ENCODE measurements at regions not wholly inside any gene's neighbourhood (a gene's known extent, or its start where the extent isn't known, plus 50 kb on each side); places are given as distances from the start of the nearest gene placed in this dataset.

- TF ChIP-seq CTCF (conservative IDR thresholded peaks at IDR 0.05; ENCODE audit: low read depth, low read length) (no peak), EZH2 (IDR thresholded peaks at IDR 0.05; ENCODE audit: low read length, unreplicated experiment) (no peak)
These were observed 61.2 kb upstream of the TNFAIP8L3 start for GRCh38 chr15:51155891-51156290.
